ENCODE measurements at regions not wholly inside any gene's neighbourhood (a gene's known extent, or its start where the extent isn't known, plus 50 kb on each side); places are given as distances from the start of the nearest gene placed in this dataset.

GRCh38 chr5:23613566-23613965 lies 106.2 kb downstream of the PRDM9 start:
- H3K4me3 ChIP-seq (ENCODE audit: low read depth, poor library complexity, severe bottlenecking) = no peak overlapping the region
- intact Hi-C loops (cut with DNase I; ENCODE audit: low total_unique reads) = no loop called here
- no peak for DNase-seq (ENCODE audit: low spot score in 2 of 2)
- WGBS, 2 donors = 62 to 86% methylated on average over 1 of the region's 1 CpG
- TF ChIP-seq POLR2A (IDR thresholded peaks at IDR 0.05) = no peak
- no peak for TF ChIP-seq CTCF (IDR thresholded peaks at IDR 0.05)

GRCh38 chr5:23614422-23614821 lies 107.0 kb downstream of the PRDM9 start:
- H3K4me3 ChIP-seq (ENCODE audit: low read depth, poor library complexity, severe bottlenecking) = no peak overlapping the region
- DNase-seq (ENCODE audit: low spot score in 2 of 2) = no peak
- intact Hi-C loops (cut with DNase I; ENCODE audit: low total_unique reads) = loop anchor here (2.0 kb wide), 1 partner anchor 42 kb away; no protein-coding TSS in a partner anchor
- no peak for TF ChIP-seq CTCF (IDR thresholded peaks at IDR 0.05)
- TF ChIP-seq POLR2A (IDR thresholded peaks at IDR 0.05) = no peak
- 63 to 81% methylated on average over 1 of the region's 1 CpG for WGBS, 2 donors

- DNase-seq (ENCODE audit: low spot score in 2 of 2) = no peak
- TF ChIP-seq CTCF (IDR thresholded peaks at IDR 0.05) = no peak
- no peak for TF ChIP-seq POLR2A (IDR thresholded peaks at IDR 0.05)
- 60 to 84% methylated on average over 4 of the region's 4 CpGs for WGBS, 2 donors
- intact Hi-C loops (cut with DNase I; ENCODE audit: low total_unique reads) = no loop called here
- no peak overlapping the region for H3K4me3 ChIP-seq (ENCODE audit: low read depth, poor library complexity, severe bottlenecking)
Measured at GRCh38 chr5:23626961-23627360, 119.6 kb downstream of the PRDM9 start.

- intact Hi-C loops (cut with DNase I; ENCODE audit: low total_unique reads) = no loop called here
- no peak overlapping the region for H3K4me3 ChIP-seq (ENCODE audit: low read depth, poor library complexity, severe bottlenecking)
- no peak for DNase-seq (ENCODE audit: low spot score in 2 of 2)
- 64 to 70% methylated on average over 3 of the region's 3 CpGs for WGBS, 2 donors
- TF ChIP-seq POLR2A (IDR thresholded peaks at IDR 0.05) = no peak
- no peak for TF ChIP-seq CTCF (IDR thresholded peaks at IDR 0.05)
Measured at GRCh38 chr5:23627976-23628375, 120.6 kb downstream of the PRDM9 start.

- no peak for DNase-seq (ENCODE audit: low spot score in 2 of 2)
Measured at GRCh38 chr5:23629396-23629795, 122.0 kb downstream of the PRDM9 start.

More at GRCh38 chr5:23629396-23629795, 122.0 kb downstream of the PRDM9 start:
- 89 to 90% methylated on average over 2 of the region's 2 CpGs for WGBS, 2 donors
- intact Hi-C loops (cut with DNase I; ENCODE audit: low total_unique reads) = no loop called here
- no peak for TF ChIP-seq CTCF (IDR thresholded peaks at IDR 0.05)
- TF ChIP-seq POLR2A (IDR thresholded peaks at IDR 0.05) = no peak
- H3K4me3 ChIP-seq (ENCODE audit: low read depth, poor library complexity, severe bottlenecking) = no peak overlapping the region

All from lower leg skin (tissue), 4 donors.